Mesenteric fat pad (tissue), 1 donor: ENCODE measurements at regions not wholly inside any gene's neighbourhood (a gene's known extent, or its start where the extent isn't known, plus 50 kb on each side); places are given as distances from the start of the nearest gene placed in this dataset.

Experiments used
- DNase-seq: peaks from one replicate; pipeline ENCODE4 v3.0.0-alpha.2; 2020; ENCODE audit warnings: low spot score
- donor health status: DM: yes; HTN: yes; CAD: no.

- no peak for DNase-seq
These were observed 511.4 kb upstream of the CBLB start for GRCh38 chr3:106380232-106380631.

GRCh38 chr3:106381286-106381938 lies 512.6 kb upstream of the CBLB start:
- no peak for DNase-seq

DNA sequence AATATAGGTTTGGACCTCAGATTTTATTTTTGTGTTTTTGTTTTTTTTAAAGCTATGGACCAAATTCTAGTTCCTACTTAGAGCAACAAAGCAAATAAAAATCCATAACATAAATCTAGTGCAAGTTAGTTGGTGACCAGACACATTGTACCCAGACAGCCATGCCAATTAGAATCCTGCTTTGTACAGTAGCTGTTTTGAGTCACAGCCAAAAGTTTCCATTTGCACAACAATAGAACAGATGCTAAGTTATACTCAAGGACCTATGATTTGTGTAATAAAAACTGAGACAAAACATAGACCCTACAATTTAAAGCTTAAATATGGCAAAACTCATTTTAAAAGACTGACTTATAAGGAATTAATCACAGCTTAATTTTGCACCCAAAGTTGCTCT lies 513.1 kb upstream of the CBLB start:
- DNase-seq, result no peak

- no peak for DNase-seq
These were observed 517.2 kb upstream of the CBLB start for GRCh38 chr3:106386050-106386449.

DNA sequence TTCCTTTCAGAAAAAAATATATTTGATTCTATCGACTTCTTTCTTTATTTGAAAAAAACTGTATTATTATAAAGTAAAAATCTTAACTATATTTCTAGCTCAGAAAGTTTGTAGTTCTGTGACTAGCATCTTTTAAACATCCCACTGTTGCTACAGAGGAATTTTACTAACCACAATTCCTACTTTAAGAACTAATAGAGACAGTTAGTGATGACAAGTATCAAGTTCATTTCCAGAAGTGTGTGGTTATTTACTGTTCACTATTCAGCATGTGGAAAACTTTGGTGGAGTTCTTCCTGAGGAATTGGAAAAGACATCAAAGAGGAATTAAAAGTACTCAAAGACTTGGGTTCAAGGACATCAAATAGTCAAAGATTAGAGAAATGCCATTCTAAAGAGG lies 524.1 kb upstream of the CBLB start:
- no peak for DNase-seq

GRCh38 chr3:106397006-106397405 lies 528.2 kb upstream of the CBLB start:
- no peak for DNase-seq

- DNase-seq, result no peak
These were observed 530.2 kb upstream of the CBLB start for GRCh38 chr3:106398891-106399600.

DNA sequence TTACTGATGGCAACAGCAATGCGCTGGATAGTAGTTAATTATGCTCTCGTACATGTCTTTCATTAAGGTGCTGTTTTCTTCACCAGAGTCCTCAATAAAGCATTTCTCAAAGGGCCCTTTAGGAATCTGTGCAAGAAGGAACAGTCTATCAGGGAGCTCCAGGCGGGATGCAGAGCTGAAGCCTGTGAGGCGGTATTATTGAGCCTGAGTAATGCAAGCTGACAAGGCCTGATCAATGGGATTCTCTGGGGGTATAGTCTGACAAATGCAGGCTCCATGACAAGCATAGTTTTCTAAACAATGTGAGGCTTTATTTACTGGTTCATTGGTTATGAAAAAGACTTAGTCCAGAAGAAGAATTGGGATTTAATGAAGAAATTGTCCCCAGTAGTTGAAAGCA lies 530.9 kb upstream of the CBLB start:
- no peak for DNase-seq

- no peak for DNase-seq
These were observed 533.1 kb upstream of the CBLB start for GRCh38 chr3:106401666-106402490.

DNA sequence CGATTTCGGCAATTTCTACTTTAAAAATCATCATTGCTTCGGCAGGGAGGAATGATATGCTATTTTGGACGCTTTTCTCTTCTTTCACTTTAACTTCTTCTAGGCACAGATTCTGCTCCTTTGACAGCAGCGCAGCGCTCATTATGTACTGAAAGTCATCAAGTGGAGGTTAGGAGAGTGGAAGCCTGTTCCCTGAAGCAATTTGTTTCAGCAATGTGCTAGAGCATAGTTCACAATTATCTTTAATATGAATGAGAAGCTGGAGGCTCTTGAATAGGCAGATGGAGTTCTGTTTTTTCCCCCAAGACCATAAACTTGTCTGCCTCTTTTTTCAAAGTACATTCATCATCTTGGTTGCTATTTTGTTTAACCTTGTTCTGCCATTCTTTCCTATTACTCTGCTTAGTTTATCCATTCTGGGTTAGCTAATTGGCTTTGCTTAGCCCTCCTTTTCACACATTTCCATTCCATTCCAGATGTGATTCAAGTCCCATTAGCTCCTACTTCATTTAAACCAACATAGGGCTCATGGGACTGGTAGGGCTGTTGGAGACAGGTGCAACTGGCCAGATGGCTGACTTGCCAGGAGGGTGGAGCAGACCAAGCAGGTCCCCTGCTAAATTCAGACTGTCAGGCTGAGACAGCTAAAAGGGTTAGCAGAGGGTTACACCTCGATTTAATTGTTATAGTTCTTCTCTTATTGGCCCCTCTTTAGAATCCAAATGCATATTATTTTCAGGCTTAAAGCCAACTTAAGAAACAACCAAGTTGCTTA lies 534.7 kb upstream of the CBLB start:
- DNase-seq, result no peak

DNA sequence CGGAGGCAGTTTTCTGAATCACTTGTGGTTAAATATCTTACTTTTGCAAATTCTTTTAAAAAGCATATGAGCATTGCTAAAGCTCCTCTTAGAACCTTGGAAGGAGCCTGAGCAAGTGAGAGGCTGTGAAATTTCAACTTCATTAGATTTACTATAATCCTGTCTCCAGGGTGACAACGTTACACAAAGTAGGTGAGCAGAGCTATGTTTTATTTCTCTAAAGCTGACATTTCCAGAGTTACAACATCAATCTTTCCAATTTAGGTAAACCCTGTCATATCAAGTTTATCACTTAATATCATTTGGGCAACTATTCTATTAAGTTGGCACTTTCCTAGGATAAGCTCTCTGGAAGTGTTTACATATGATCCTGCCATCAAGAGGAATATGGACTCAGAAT lies 544.9 kb upstream of the CBLB start:
- DNase-seq, result no peak

- no peak for DNase-seq
These were observed 551.8 kb upstream of the CBLB start for GRCh38 chr3:106420628-106421027.

- no peak for DNase-seq
These were observed 552.6 kb upstream of the CBLB start for GRCh38 chr3:106421426-106421825.

DNA sequence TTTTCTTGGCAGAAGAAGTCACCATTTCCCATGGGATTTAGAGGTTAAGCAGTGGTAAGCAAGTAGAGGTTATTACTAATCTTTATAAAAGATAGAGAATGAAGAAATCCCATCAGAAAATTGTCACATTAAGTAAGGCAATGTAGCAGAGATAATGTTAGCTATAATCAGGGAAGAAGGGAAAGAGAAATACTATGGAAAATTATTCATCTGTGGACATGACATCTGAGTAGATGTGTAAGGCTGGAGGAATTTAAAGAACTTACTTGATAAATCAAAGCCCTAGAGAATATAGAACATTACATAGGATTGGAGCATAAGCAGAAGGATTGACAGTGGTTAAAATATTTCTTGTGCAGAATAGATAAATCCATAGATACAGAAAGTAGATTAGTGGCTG lies 553.1 kb upstream of the CBLB start:
- DNase-seq, result no peak

GRCh38 chr3:106423321-106424225 lies 554.8 kb upstream of the CBLB start:
- no peak for DNase-seq

DNA sequence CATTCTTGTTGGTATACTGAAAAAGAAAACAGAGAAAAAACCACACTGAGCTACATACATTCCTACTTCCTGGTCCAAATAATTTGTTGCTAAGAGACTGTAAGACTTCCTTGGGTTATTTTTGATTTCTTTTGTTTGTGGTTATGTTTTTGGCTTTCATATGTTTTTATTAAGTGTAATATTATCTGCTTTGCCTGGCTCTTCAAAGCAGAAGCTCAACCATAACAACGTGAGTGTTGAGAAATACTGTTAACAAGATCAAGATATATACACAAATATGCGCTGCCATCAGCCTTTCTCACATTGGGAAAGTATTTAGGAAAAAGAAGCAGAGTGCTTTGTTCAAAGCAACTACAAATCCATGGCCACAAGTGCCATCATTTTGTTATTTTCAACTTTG lies 556.2 kb upstream of the CBLB start:
- no peak for DNase-seq

DNA sequence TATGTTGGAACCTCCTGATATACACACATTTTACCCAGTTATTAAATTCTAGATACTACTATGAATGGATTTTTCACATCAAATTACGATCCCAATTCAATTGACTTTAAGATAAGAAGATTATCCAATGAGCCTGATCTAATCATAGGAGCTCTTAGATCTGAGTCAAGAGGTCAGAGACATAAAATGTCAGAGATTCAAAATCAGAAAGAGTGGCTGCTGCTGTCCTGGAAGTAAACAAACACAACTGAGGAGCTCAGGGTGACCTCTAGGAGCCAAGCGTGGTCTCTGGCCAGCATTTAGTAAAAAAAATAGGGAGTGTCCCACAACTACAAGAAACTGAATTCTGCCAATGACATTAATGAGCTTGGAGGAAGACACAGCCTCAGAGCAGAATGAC lies 557.1 kb upstream of the CBLB start:
- no peak for DNase-seq

DNA sequence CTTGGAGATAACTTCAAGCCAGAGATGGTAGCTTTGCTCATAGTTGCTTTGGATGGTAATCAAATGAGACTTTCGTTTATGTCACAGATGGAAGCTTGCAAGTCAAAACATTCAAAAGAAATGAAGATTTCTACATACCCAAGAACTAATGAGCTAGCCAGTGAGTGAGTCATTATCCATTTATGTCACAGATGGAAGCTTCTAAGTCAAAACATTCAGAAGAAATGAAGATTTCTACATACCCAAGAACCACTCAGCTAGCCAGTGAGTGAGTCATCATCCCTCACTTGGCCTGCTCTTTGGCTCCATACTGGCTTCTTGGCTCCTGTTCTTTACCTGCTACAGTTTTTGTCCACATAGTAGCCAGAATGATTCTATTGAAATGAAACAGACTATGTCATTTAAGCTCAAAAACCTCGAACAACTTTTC lies 559.8 kb upstream of the CBLB start:
- DNase-seq, result no peak

DNA sequence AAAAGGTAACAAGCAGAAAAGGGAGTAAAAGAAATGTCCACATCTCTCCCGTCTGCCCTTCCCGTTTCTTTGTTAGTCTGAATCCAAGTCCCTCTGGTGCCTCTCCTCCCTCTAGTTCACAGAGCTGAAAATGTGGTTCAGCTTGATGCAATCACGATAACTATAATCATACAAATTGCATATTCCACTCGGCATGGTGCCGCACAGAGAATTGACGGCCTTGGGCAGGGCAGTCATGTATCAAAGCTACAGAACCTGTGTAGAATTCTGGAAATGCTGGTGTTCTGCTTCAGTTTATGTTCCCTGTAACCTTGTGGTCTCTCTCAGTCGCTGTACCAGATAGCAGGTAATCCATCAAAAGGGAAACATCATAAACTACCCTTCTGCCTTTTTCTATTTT lies 562.9 kb upstream of the CBLB start:
- DNase-seq, result no peak

GRCh38 chr3:106435899-106436453 lies 567.2 kb upstream of the CBLB start:
- no peak for DNase-seq
